HL-60 (cell line): ENCODE measurements at regions not wholly inside any gene's neighbourhood (a gene's known extent, or its start where the extent isn't known, plus 50 kb on each side); places are given as distances from the start of the nearest gene placed in this dataset.

Experiments used
- GABPA ChIP-seq: IDR thresholded peaks from 2 replicates; pipeline ENCODE4 v1.6.1; 2012; ENCODE audit warnings: low read depth
- POLR2AphosphoS5 ChIP-seq: IDR thresholded peaks from 2 replicates; pipeline ENCODE4 v1.6.1; 2012; ENCODE audit warnings: low read depth
- TF ChIP-seq, protein P1 (sequence below): IDR thresholded peaks from one replicate; pipeline ENCODE4 v1.5.1; 2011; ENCODE audit warnings: low read length, control low read depth, inconsistent platforms; ENCODE audit not compliant: insufficient read depth
- TF ChIP-seq, protein P2 (sequence below): IDR thresholded peaks from 2 replicates; pipeline ENCODE4 v1.6.1; 2012; ENCODE audit warnings: low read depth; ENCODE audit not compliant: insufficient replicate concordance

DNA sequence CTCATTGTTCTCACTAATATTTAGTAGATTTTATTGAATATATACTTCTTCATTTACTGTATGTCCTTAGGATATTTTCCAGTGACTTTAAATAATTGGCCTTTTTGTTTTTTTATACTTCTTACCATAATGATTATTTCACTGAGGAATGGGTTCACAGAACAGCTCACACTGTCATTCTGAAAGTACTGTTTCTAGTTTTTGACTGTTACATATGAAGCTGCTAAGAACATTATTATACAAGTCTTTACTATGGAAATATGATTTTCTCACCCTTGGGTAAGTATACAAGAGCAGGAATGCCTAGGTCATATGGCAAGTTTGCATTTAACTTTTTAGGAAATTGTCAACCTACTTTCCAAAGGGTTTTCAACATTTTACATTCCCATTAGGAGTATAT is 343.1 kb downstream of the CCER1 start:
- TF ChIP-seq, protein P1, sequence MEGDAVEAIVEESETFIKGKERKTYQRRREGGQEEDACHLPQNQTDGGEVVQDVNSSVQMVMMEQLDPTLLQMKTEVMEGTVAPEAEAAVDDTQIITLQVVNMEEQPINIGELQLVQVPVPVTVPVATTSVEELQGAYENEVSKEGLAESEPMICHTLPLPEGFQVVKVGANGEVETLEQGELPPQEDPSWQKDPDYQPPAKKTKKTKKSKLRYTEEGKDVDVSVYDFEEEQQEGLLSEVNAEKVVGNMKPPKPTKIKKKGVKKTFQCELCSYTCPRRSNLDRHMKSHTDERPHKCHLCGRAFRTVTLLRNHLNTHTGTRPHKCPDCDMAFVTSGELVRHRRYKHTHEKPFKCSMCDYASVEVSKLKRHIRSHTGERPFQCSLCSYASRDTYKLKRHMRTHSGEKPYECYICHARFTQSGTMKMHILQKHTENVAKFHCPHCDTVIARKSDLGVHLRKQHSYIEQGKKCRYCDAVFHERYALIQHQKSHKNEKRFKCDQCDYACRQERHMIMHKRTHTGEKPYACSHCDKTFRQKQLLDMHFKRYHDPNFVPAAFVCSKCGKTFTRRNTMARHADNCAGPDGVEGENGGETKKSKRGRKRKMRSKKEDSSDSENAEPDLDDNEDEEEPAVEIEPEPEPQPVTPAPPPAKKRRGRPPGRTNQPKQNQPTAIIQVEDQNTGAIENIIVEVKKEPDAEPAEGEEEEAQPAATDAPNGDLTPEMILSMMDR = no peak
- TF ChIP-seq POLR2AphosphoS5 (no peak), GABPA (no peak)
- TF ChIP-seq, protein P2, sequence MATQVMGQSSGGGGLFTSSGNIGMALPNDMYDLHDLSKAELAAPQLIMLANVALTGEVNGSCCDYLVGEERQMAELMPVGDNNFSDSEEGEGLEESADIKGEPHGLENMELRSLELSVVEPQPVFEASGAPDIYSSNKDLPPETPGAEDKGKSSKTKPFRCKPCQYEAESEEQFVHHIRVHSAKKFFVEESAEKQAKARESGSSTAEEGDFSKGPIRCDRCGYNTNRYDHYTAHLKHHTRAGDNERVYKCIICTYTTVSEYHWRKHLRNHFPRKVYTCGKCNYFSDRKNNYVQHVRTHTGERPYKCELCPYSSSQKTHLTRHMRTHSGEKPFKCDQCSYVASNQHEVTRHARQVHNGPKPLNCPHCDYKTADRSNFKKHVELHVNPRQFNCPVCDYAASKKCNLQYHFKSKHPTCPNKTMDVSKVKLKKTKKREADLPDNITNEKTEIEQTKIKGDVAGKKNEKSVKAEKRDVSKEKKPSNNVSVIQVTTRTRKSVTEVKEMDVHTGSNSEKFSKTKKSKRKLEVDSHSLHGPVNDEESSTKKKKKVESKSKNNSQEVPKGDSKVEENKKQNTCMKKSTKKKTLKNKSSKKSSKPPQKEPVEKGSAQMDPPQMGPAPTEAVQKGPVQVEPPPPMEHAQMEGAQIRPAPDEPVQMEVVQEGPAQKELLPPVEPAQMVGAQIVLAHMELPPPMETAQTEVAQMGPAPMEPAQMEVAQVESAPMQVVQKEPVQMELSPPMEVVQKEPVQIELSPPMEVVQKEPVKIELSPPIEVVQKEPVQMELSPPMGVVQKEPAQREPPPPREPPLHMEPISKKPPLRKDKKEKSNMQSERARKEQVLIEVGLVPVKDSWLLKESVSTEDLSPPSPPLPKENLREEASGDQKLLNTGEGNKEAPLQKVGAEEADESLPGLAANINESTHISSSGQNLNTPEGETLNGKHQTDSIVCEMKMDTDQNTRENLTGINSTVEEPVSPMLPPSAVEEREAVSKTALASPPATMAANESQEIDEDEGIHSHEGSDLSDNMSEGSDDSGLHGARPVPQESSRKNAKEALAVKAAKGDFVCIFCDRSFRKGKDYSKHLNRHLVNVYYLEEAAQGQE = no peak
